PC-9 (cell line): ENCODE measurements at regions not wholly inside any gene's neighbourhood (a gene's known extent, or its start where the extent isn't known, plus 50 kb on each side); places are given as distances from the start of the nearest gene placed in this dataset.

Source experiments
- BruUV-seq: library from RNA; stranded (reverse); fragments of 400-500 nt; replicated peaks from 2 replicates; lab custom pipeline; 2021; lab: Mats Ljungman, UMichigan
- CTCF ChIA-PET: fragments of 300-600 bp; sonication (Branson Sonifier 250); formaldehyde crosslinking; loops from one replicate; lab custom pipeline; 2022; ENCODE audit warnings: antibody characterized with exemption; lab: Charles Lee
- POLR2A ChIA-PET: fragments of 300-600 bp; sonication (Branson Sonifier 250); formaldehyde crosslinking; loops from one replicate; lab custom pipeline; 2022; ENCODE audit warnings: antibody characterized with exemption; ENCODE audit not compliant: unreplicated experiment; lab: Charles Lee
- DNase-seq, 2 experiments: peaks; one replicate each; pipeline versions ENCODE4 v3.0.0 to v3.0.0-alpha.2; 2015 to 2022; ENCODE audit warnings: mixed read lengths in 1 of 2
- H2AFZ ChIP-seq: fragments of 200-600 bp; sonication (generic); 2 replicates; pipeline ENCODE4 v1.8.1; 2017; ENCODE audit warnings: antibody characterized with exemption
- H3F3A ChIP-seq: fragments of 200-600 bp; sonication (generic); 2 replicates; pipeline ENCODE4 v1.8.1; 2017; ENCODE audit warnings: antibody characterized with exemption, mild to moderate bottlenecking, low read depth; ENCODE audit not compliant: insufficient read depth
- H3K27ac ChIP-seq: fragments of 200-600 bp; sonication (generic); 2 replicates; pipeline ENCODE4 v1.6.1; 2016; ENCODE audit warnings: mixed run types
- H3K27me3 ChIP-seq: fragments of 200-600 bp; sonication (generic); 2 replicates; pipeline ENCODE4 v1.6.1; 2016; ENCODE audit warnings: low read depth, mixed run types; ENCODE audit not compliant: insufficient read depth
- H3K36me3 ChIP-seq: fragments of 200-600 bp; sonication (generic); 2 replicates; pipeline ENCODE4 v1.6.1; 2016; ENCODE audit warnings: low read depth, mixed run types
- H3K4me1 ChIP-seq: fragments of 200-600 bp; sonication (generic); replicated peaks from 2 replicates; pipeline ENCODE4 v1.6.1; 2016; ENCODE audit warnings: mixed run types; ENCODE audit not compliant: insufficient read depth
- H3K4me2 ChIP-seq: fragments of 200-600 bp; sonication (generic); 2 replicates; pipeline ENCODE4 v1.6.1; 2017; ENCODE audit warnings: mixed run types
- H3K4me3 ChIP-seq: fragments of 200-600 bp; sonication (generic); 2 replicates; pipeline ENCODE4 v1.6.1; 2016; ENCODE audit warnings: mixed run types
- H3K79me2 ChIP-seq: fragments of 200-600 bp; sonication (generic); 2 replicates; pipeline ENCODE4 v1.6.1; 2017; ENCODE audit warnings: low read depth, mixed run types
- H3K9me2 ChIP-seq: fragments of 200-600 bp; sonication (generic); 2 replicates; pipeline ENCODE4 v1.8.1; 2017; ENCODE audit warnings: mild to moderate bottlenecking; ENCODE audit not compliant: insufficient read depth
- H3K9me3 ChIP-seq: fragments of 200-600 bp; sonication (generic); 2 replicates; pipeline ENCODE4 v1.8.1; 2016; ENCODE audit warnings: low read depth; ENCODE audit not compliant: insufficient read depth
- H4K20me1 ChIP-seq: fragments of 200-600 bp; sonication (generic); 2 replicates; pipeline ENCODE4 v1.8.1; 2017; ENCODE audit not compliant: insufficient read depth
- CTCF ChIP-seq: fragments of 200-600 bp; sonication (generic); conservative IDR thresholded peaks from 2 replicates; pipeline ENCODE4 v1.6.1; 2017; ENCODE audit warnings: mixed run types, antibody characterized with exemption, mild to moderate bottlenecking, moderate library complexity
- EZH2 ChIP-seq: fragments of 200-600 bp; sonication (generic); IDR thresholded peaks from 2 replicates; pipeline ENCODE4 v1.8.0; 2017; ENCODE audit warnings: antibody characterized with exemption, low read depth
- intact Hi-C: fragments of 100-400 bp; cut with micrococcal nuclease; formaldehyde crosslinking; loops from one replicate; pipeline ENCODE4 v1.10.0; 2022; ENCODE audit not compliant: unreplicated experiment

- H3K4me3 ChIP-seq, result no peak overlapping the region
- intact Hi-C loops, result no loop called here
- POLR2A ChIA-PET, result no interaction called here
- no peaks in the 10 kb centered on the region for H3K36me3 ChIP-seq
- no peak overlapping the region for H3K27ac ChIP-seq
- no peak overlapping the region for H2AFZ ChIP-seq
- BruUV-seq, result no TSS peak
- peaks cover 70% of the 10 kb centered on the region for H3K27me3 ChIP-seq
- H3K9me3 ChIP-seq, result no peaks in the 10 kb centered on the region
- TF ChIP-seq CTCF (no peak), EZH2 (no peak)
- DNase-seq, result no peak
- H3K4me1 ChIP-seq, result no peaks in the 10 kb centered on the region
- no peak overlapping the region for H3K4me2 ChIP-seq
- CTCF ChIA-PET, result no interaction called here
- H3K79me2 ChIP-seq, result no peaks in the 10 kb centered on the region
- no peaks in the 10 kb centered on the region; the same call in 1 of the 2 replicates for H3K9me2 ChIP-seq
- no peaks in the 10 kb centered on the region for H4K20me1 ChIP-seq
- no peaks in the 10 kb centered on the region for H3F3A ChIP-seq
These were observed 258.8 kb downstream of the ZNF536 start for GRCh38 chr19:30631033-30631370.

DNA sequence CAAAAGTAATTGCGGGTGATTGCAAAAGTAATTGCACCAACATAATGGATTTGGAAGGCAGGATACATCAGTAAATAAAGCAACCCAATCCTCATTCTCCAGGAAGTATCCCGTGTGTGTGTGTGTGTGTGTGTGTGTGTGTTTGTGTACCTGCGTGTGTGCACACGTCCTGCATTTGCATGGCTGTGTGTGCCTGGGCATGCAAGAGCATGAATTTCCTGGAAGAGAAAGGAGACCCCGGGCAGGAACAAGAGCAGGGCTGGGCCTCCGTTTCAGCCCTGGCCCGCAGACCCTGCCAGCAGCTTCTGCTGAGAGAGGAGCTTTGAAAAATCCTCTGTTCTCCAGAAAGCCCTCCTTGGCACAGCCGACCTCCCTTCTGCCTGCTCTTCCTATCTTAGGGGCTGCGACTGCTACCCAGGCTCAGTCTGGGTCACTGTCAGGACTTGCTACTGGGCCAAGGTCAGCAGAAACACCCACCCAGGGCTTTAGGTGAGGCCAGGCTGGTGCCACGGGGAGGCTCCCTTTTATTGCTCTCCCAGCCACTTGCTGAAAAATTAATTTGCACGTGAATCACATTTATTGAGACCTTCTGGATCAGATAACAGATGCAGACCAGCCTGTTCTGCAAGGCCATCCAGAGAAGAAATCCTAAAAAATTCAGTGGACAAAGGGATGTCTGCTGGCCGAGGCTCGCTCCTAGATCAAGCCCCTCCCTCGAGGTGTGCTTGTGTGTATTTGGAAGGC lies 258.3 kb downstream of the ZNF536 start:
- Histone ChIP-seq H3K27ac (no peak overlapping the region), H3K9me3 (no peaks in the 10 kb centered on the region), H3K36me3 (no peaks in the 10 kb centered on the region), H3K4me3 (no peak overlapping the region), H3K9me2 (no peaks in the 10 kb centered on the region; the same call in 1 of the 2 replicates), H3K79me2 (no peaks in the 10 kb centered on the region), H4K20me1 (no peaks in the 10 kb centered on the region), H3K27me3 (peaks cover 76% of the 10 kb centered on the region), H2AFZ (no peak overlapping the region), H3K4me2 (no peak overlapping the region), H3K4me1 (no peaks in the 10 kb centered on the region), H3F3A (no peaks in the 10 kb centered on the region)
- intact Hi-C loops, result no loop called here
- ChIA-PET CTCF (no interaction called here), POLR2A (no interaction called here)
- no TSS peak for BruUV-seq
- TF ChIP-seq CTCF (no peak), EZH2 (no peak)
- DNase-seq, result no peak

- no peak for DNase-seq
- H3K4me2 ChIP-seq, result no peak overlapping the region
- H3K36me3 ChIP-seq, result no peaks in the 10 kb centered on the region
- H3K4me3 ChIP-seq, result no peak overlapping the region
- no TSS peak for BruUV-seq
- no peaks in the 10 kb centered on the region; the same call in 1 of the 2 replicates for H3K9me2 ChIP-seq
- H3K9me3 ChIP-seq, result no peaks in the 10 kb centered on the region
- H3F3A ChIP-seq, result no peaks in the 10 kb centered on the region
- H3K4me1 ChIP-seq, result no peaks in the 10 kb centered on the region
- POLR2A ChIA-PET, result no interaction called here
- TF ChIP-seq EZH2 (no peak), CTCF (no peak)
- H2AFZ ChIP-seq, result no peak overlapping the region
- H4K20me1 ChIP-seq, result no peaks in the 10 kb centered on the region
- CTCF ChIA-PET, result no interaction called here
- H3K79me2 ChIP-seq, result no peaks in the 10 kb centered on the region
- intact Hi-C loops, result no loop called here
- H3K27ac ChIP-seq, result no peak overlapping the region
- H3K27me3 ChIP-seq, result peaks cover 76% of the 10 kb centered on the region
These were observed 256.9 kb downstream of the ZNF536 start for GRCh38 chr19:30629086-30629485.
